Vagina (tissue), 2 donors: ENCODE measurements at regions not wholly inside any gene's neighbourhood (a gene's known extent, or its start where the extent isn't known, plus 50 kb on each side); places are given as distances from the start of the nearest gene placed in this dataset.

Source experiments
- DNase-seq, 2 donors: peaks; one replicate each; pipeline ENCODE4 v3.0.0-alpha.2; 2017; ENCODE audit errors: extremely low spot score in 2 of 2
- H3K27ac ChIP-seq: fragments of 200-600 bp; sonication (generic); one replicate; pipeline ENCODE4 v1.5.1; 2019
- H3K27me3 ChIP-seq: fragments of 200-600 bp; sonication (generic); one replicate; pipeline ENCODE4 v1.5.1; 2019
- H3K36me3 ChIP-seq, 2 donors: fragments of 200-600 bp; sonication (generic); one replicate each; pipeline ENCODE4 v1.5.1; 2017 to 2019
- H3K4me1 ChIP-seq: fragments of 200-600 bp; sonication (generic); one replicate; pipeline ENCODE4 v1.5.1; 2019
- H3K4me3 ChIP-seq, 2 donors: fragments of 200-600 bp; sonication (generic); 1 replicate in 1 of 2; 2 replicates in 1 of 2; pipeline ENCODE4 v1.5.1; 2016 to 2019
- H3K9me3 ChIP-seq: fragments of 200-600 bp; sonication (generic); one replicate; pipeline ENCODE4 v1.5.1; 2019
- CTCF ChIP-seq, 3 experiments: fragments of 450-650 bp in 2 of 3; fragments of 200-600 bp in 1 of 3; sonication (generic) in 1 of 3; IDR thresholded peaks; one replicate each; pipeline ENCODE4 v1.5.1; 2017 to 2019; ENCODE audit warnings: antibody characterized with exemption in 3 of 3, mild to moderate bottlenecking in 2 of 3, moderate library complexity in 2 of 3
- POLR2A ChIP-seq, 2 donors: fragments of 450-650 bp; IDR thresholded peaks; one replicate each; pipeline ENCODE4 v1.6.1; 2017; ENCODE audit warnings: antibody characterized with exemption in 2 of 2, mild to moderate bottlenecking in 2 of 2, moderate library complexity in 2 of 2
- POLR2AphosphoS5 ChIP-seq, 2 donors: sonication (generic); formaldehyde crosslinking; IDR thresholded peaks; one replicate each; pipeline ENCODE4 v1.9.0; 2017; ENCODE audit warnings: antibody characterized with exemption in 2 of 2, mild to moderate bottlenecking in 2 of 2, low read depth in 1 of 2; ENCODE audit not compliant: insufficient read depth in 1 of 2
- intact Hi-C: fragments of 100-400 bp; cut with DNase I; formaldehyde crosslinking; loops from one replicate; pipeline ENCODE4 v1.15.1; 2023

- Histone ChIP-seq H3K27ac (no peak overlapping the region), H3K27me3 (no peaks in the 10 kb centered on the region), H3K4me1 (no peaks in the 10 kb centered on the region), H3K36me3 (no peaks in the 10 kb centered on the region), H3K9me3 (no peaks in the 10 kb centered on the region), H3K4me3 (no peak overlapping the region)
- intact Hi-C loops: no loop called here
- TF ChIP-seq CTCF (IDR thresholded peaks at IDR 0.05) (no peak), POLR2AphosphoS5 (IDR thresholded peaks at IDR 0.05; ENCODE audit: insufficient read depth in 1 of 2, low read depth in 1 of 2) (no peak), POLR2A (IDR thresholded peaks at IDR 0.05) (no peak)
- no peak for DNase-seq
Observed at GRCh38 chr1:230005040-230005439, 62.0 kb upstream of the GALNT2 start.

- TF ChIP-seq POLR2AphosphoS5 (IDR thresholded peaks at IDR 0.05; ENCODE audit: insufficient read depth in 1 of 2, low read depth in 1 of 2): no peak
- TF ChIP-seq POLR2A (IDR thresholded peaks at IDR 0.05): no peak
- TF ChIP-seq CTCF (IDR thresholded peaks at IDR 0.05): no peak
Observed at GRCh38 chr1:230008721-230009120, 58.3 kb upstream of the GALNT2 start.

GRCh38 chr1:230009611-230010313 is 57.3 kb upstream of the GALNT2 start:
- no peaks in the 10 kb centered on the region for H3K36me3 ChIP-seq
- H3K4me1 ChIP-seq: no peaks in the 10 kb centered on the region
- H3K4me3 ChIP-seq: no peak overlapping the region
- H3K27me3 ChIP-seq: no peaks in the 10 kb centered on the region
- TF ChIP-seq POLR2AphosphoS5 (IDR thresholded peaks at IDR 0.05; ENCODE audit: insufficient read depth in 1 of 2, low read depth in 1 of 2): no peak
- no peak for TF ChIP-seq POLR2A (IDR thresholded peaks at IDR 0.05)
- no peak for TF ChIP-seq CTCF (IDR thresholded peaks at IDR 0.05)
- intact Hi-C loops: no loop called here
- no peak overlapping the region for H3K27ac ChIP-seq
- no peaks in the 10 kb centered on the region for H3K9me3 ChIP-seq
- no peak for DNase-seq

More at GRCh38 chr1:230008721-230009120, 58.3 kb upstream of the GALNT2 start:
- no peaks in the 10 kb centered on the region for H3K36me3 ChIP-seq
- H3K27me3 ChIP-seq: no peaks in the 10 kb centered on the region
- no peak overlapping the region for H3K4me3 ChIP-seq
- H3K9me3 ChIP-seq: no peaks in the 10 kb centered on the region
- intact Hi-C loops: no loop called here
- no peaks in the 10 kb centered on the region for H3K4me1 ChIP-seq
- DNase-seq: no peak
- H3K27ac ChIP-seq: no peak overlapping the region

DNA sequence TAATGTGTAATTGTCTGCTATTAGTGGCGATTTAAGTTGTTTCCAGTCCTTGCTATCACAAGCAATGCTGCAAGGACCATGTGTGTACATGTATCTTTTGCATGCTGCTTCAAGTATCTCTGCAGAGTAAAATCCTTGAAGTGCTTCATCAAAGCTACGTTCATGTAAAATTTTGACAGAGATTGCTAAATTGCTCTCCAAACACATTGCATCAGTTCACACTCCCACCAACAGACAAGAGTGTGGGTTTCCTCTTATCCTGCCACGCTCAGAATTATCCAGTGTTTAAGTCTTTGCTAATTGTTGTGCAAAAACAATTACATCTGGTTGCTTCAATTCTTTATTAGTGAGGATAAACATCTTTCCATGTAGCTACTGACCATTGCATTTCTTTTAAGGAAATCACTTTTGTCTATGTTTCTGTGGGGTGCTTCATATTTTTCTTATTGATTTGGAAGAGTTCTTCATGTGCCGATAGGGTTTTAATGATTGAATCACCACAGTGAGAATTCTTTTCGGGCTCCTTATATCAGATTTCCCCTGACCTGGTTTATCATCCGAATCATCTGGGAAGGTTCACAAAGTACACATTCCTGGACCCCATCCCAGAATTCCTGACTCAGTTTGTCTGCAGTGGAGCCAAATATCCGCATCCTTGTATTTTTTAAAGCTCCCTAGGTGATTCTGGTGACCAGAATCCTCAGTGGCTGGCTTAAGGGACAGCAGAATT is 56.3 kb upstream of the GALNT2 start:
- TF ChIP-seq POLR2A (IDR thresholded peaks at IDR 0.05) (no peak), CTCF (IDR thresholded peaks at IDR 0.05) (no peak), POLR2AphosphoS5 (IDR thresholded peaks at IDR 0.05; ENCODE audit: insufficient read depth in 1 of 2, low read depth in 1 of 2) (no peak)
- Histone ChIP-seq H3K27me3 (no peaks in the 10 kb centered on the region), H3K9me3 (no peaks in the 10 kb centered on the region), H3K4me1 (no peaks in the 10 kb centered on the region), H3K4me3 (no peak overlapping the region), H3K36me3 (no peaks in the 10 kb centered on the region), H3K27ac (no peak overlapping the region)
- intact Hi-C loops: no loop called here
- no peak for DNase-seq
